ENCODE measurements at regions not wholly inside any gene's neighbourhood (a gene's known extent, or its start where the extent isn't known, plus 50 kb on each side); places are given as distances from the start of the nearest gene placed in this dataset.

DNA sequence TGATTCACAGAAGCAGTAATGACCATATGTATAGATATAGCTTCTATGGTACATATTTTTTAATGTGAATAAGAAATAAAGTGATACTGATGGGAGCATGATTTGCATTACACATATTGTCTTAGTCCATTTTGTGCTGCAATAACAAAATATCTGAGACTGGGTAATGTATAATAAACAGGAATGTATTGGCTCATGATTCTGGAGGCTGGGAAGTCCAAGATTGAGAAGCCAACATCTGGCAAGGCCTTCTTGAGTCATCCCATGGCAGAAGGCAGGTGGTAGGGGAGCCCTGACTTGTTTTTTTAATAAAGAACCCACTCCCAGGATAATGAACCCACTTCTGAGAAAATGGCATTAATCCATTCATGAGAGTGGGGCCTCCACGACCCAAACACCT, 185.6 kb upstream of the RREB1 start:
- no peak for DNase-seq (ENCODE audit: low spot score)
- TF ChIP-seq, protein P1, sequence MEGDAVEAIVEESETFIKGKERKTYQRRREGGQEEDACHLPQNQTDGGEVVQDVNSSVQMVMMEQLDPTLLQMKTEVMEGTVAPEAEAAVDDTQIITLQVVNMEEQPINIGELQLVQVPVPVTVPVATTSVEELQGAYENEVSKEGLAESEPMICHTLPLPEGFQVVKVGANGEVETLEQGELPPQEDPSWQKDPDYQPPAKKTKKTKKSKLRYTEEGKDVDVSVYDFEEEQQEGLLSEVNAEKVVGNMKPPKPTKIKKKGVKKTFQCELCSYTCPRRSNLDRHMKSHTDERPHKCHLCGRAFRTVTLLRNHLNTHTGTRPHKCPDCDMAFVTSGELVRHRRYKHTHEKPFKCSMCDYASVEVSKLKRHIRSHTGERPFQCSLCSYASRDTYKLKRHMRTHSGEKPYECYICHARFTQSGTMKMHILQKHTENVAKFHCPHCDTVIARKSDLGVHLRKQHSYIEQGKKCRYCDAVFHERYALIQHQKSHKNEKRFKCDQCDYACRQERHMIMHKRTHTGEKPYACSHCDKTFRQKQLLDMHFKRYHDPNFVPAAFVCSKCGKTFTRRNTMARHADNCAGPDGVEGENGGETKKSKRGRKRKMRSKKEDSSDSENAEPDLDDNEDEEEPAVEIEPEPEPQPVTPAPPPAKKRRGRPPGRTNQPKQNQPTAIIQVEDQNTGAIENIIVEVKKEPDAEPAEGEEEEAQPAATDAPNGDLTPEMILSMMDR (IDR thresholded peaks at IDR 0.05; ENCODE audit: extremely low read depth, missing control alignments), result no peak

DNA sequence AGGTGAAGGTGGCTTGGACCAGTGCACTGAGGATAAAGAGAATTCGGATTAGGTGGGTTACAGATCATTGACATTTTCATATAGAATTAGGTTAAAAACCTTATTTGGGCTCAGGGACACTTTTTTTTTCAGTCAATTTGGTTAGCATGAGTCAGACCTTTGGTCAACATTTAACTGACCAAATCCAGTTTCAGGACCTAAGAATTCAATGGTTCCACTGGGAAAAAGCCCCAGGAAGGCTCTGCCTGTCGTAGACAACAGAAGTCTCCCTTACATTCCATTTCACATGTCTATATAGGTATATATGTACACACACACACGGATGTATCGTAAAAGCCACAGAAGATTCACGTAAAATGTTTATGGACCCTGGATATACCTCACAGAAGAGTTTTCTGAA, 184.2 kb upstream of the RREB1 start:
- DNase-seq (ENCODE audit: low spot score), result no peak
- TF ChIP-seq, protein P1 (IDR thresholded peaks at IDR 0.05; ENCODE audit: extremely low read depth, missing control alignments), result no peak

DNA sequence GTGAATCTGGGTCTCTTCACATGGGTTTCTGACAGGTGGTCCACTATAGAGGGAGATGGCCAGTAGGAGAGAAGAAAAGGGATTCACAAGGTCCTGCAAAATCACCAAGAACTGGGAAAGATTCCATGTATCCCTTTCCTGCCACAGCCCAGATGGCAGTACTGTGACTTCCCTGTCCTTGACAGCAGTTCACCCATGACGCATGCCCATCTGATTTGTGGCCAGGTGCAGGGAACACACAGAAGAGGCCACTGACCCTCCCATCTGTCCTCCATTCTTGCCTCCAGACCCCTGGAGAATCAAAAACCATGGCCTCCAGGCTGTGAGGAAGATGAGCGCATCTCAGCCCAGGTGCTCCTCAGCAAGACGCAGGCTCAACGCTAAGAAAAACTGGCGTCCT, 183.1 kb upstream of the RREB1 start:
- TF ChIP-seq, protein P1 (IDR thresholded peaks at IDR 0.05; ENCODE audit: extremely low read depth, missing control alignments), result no peak
- no peak for DNase-seq (ENCODE audit: low spot score)

DNA sequence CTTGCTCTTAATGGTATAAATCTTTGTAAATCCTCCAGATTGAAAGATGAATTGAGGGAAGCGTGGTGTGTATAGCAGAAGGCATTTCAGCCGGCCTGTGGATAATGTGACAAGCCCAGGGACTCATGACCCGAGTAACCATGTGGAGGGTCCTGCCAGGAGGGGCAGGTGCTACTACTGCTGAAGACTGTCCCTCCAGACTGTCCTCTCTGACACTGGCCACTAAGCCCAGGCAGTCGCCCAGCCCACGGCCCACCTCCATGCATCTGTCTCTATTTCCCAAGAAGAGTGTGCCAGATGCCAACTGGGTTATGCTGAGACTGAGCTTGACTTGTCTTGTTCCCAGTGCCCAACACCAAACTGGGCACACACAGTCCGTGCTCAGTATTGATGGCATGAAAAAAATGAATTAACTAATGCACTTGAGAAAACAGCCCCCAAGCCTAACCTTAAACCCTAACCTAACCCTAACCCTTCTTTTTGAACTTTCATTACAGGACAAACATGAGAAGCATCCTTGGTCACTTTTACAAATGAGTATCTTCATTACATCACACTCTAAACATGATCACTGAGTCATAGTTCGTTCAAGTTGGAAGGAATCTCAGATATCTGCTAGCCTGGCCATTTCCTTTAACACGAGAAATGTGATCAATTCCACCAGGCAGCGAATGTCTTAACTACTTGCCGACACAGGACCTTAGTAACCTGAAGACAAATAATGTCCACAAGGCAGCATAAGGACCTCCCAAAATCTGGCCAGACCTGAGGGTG, 182.2 kb upstream of the RREB1 start:
- DNase-seq (ENCODE audit: low spot score), result no peak
- TF ChIP-seq, protein P1 (IDR thresholded peaks at IDR 0.05; ENCODE audit: extremely low read depth, missing control alignments), result no peak

DNA sequence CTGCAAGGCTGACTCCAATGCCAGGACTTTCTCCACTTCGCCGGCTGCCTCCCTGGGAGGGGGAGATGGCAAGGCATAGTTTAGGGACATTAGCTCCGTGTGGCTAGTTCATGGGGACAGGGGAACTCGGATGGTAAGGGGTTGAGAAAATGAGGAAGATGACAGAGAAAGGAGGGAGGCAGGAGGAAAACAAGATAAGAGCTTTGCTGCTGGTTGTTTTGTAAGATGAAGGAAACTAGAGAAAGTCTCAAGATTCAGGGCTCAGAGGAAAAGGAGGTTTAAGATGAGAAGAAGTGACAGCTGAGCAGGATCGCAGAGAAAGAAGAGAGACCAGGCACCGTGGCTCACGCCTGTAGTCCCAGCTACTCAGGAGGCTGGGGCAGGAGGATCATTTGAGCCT, 180.9 kb upstream of the RREB1 start:
- TF ChIP-seq, protein P1 (IDR thresholded peaks at IDR 0.05; ENCODE audit: extremely low read depth, missing control alignments), result no peak
- DNase-seq (ENCODE audit: low spot score), result no peak

DNA sequence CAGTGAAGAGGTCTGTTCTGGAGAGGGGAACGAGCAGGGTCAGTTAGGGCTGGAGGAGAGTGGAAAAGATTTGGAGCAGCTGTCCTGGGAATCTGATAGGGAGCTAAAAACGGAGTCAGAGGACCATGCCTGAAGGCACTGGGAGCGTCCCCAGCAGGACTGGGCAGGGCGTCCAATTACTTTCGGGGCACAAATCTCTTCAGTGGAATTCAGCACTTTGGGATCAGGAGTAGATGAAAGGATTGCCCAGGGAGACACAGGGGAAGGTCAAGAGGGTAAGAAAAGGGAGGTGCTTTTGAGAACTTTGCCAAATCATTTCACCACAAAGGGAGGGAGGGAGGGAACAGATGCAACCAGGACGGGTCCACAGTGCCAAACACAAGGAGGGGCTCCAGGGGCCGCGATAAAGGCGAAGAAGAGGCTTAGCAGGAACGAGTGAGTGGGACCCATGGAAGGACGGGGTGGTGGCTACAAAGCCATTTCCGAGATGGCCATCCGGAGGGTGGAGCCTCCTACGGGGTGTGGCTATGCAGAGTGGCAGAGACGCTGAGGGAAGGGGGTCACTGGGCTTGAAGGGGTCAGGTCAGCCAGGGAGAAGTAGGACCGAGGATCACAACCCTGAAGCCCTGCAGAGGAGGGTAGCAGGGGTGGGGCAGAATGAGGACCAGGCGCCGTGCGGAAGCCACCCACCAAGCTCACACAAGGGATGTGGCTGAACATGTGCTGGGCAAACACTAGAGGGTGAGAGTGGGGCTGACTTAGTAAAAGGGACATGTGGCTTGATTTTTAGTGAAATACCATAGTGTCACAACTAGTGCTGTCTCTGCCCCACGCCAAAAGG, 180.0 kb upstream of the RREB1 start:
- TF ChIP-seq, protein P1 (IDR thresholded peaks at IDR 0.05; ENCODE audit: extremely low read depth, missing control alignments), result no peak
- no peak for DNase-seq (ENCODE audit: low spot score)

DNA sequence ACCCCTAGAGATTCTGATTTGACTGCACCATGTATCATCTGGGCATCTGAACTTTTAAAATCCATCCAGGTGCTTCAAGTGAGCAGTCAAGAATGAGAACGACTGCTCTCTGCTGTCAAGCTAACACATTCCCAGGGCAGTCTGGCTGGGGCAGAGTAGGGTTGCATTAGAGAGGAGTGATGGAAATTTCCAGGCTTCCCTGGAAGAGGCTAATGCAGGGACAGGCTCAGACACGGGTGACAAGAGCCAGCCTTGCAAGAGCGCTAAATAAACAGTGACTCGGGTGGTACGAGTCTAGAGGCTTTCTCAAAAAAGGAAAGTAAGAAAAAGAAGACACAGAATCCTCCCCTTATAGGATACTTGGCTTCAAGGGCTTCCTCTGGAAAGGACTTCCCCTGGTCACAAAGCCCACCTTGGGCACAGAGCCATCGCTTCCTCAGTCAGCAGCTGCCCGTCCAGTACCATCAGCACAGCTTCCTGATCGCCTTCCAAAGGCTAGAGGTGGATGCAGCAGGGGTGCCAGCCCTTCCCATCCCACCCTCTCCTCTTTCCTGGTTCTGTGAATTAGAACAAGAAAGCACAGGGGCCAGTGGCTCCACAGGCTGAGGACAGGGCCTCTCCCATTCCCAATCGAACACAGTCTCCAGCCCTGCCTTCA, 177.4 kb upstream of the RREB1 start:
- TF ChIP-seq, protein P1 (IDR thresholded peaks at IDR 0.05; ENCODE audit: extremely low read depth, missing control alignments), result no peak
- no peak for DNase-seq (ENCODE audit: low spot score)
